ENCODE measurements at regions not wholly inside any gene's neighbourhood (a gene's known extent, or its start where the extent isn't known, plus 50 kb on each side); places are given as distances from the start of the nearest gene placed in this dataset.

GRCh38 chr5:82597437-82597836 is 319.3 kb upstream of the RPS23 start:
- Histone ChIP-seq H3K23ac (ENCODE audit: insufficient read length) (no peak overlapping the region), H3K18ac (ENCODE audit: extremely low read depth, low read length) (no peak overlapping the region), H3K79me1 (ENCODE audit: low read depth, low read length) (no peaks in the 10 kb centered on the region), H4K5ac (ENCODE audit: insufficient read length, low read depth, low read length) (no peak overlapping the region), H3K23me2 (ENCODE audit: low read depth, low read length) (no peaks in the 10 kb centered on the region), H2BK20ac (ENCODE audit: low read length) (no peak overlapping the region), H3K4me3 (ENCODE audit: extremely low read depth in 1 of 4, insufficient read depth in 2 of 4, low read depth in 3 of 4, low read length in 4 of 4) (no peak overlapping the region), H2BK15ac (ENCODE audit: low read length) (no peak overlapping the region), H3K4me2 (ENCODE audit: insufficient read depth in 1 of 2, low read depth in 2 of 2, low read length in 2 of 2) (no peak overlapping the region), H2AFZ (ENCODE audit: low read length) (no peak overlapping the region), H3K9me3 (ENCODE audit: insufficient read depth in 2 of 2, low read depth in 1 of 2, low read length in 1 of 2) (no peaks in the 10 kb centered on the region), H4K20me1 (replicated peaks in 1 of 2; ENCODE audit: control insufficient read depth in 1 of 2, insufficient read depth in 2 of 2, low read length in 2 of 2) (no peaks in the 10 kb centered on the region), H2BK12ac (ENCODE audit: low read depth, low read length) (no peak overlapping the region), H3K4ac (replicated peaks; ENCODE audit: insufficient read length, low read depth, low read length) (no peak overlapping the region), H3K36me3 (ENCODE audit: control insufficient read depth in 2 of 4, insufficient read depth in 4 of 4, low read length in 3 of 4) (no peaks in the 10 kb centered on the region), H4K8ac (ENCODE audit: extremely low read depth, insufficient read depth, low read length) (no peak overlapping the region), H3K9ac (replicated peaks in 1 of 4; ENCODE audit: extremely low read depth in 1 of 4, low read depth in 3 of 4, low read length in 3 of 4) (no peak overlapping the region), H2BK120ac (replicated peaks; ENCODE audit: low read depth, low read length) (no peak overlapping the region), H3K14ac (ENCODE audit: insufficient read length) (no peak overlapping the region), H3K27me3 (replicated peaks in 1 of 4; ENCODE audit: control insufficient read depth in 3 of 4, extremely low read depth in 1 of 4, insufficient read depth in 3 of 4, low read length in 3 of 4) (no peaks in the 10 kb centered on the region), H3K4me1 (replicated peaks in 1 of 4; ENCODE audit: control insufficient read depth in 3 of 4, insufficient read depth in 4 of 4, low read length in 3 of 4) (peaks cover 0 to 7% (median 3%) of the 10 kb centered on the region in 4 experiments; a peak in 6 of 7 replicates), H2AK5ac (ENCODE audit: low read depth, low read length) (no peak overlapping the region), H2BK5ac (ENCODE audit: low read depth, low read length) (no peak overlapping the region), H3K27ac (ENCODE audit: low read depth, low read length) (no peak overlapping the region), H4K91ac (replicated peaks; ENCODE audit: insufficient read length, low read length) (no peak overlapping the region), H3K79me2 (ENCODE audit: control insufficient read depth in 1 of 2, insufficient read depth in 2 of 2, low read length in 2 of 2) (no peaks in the 10 kb centered on the region), H3K56ac (replicated peaks; ENCODE audit: insufficient read length, low read depth, low read length) (no peak overlapping the region)
- POLR2A ChIA-PET (ENCODE audit: partially characterized antibody): no interaction called here
- DNase-seq (ENCODE audit: low read depth in 1 of 2, low spot score in 2 of 2) (no peak), FAIRE-seq (peak; percentile 85)
- CTCF ChIA-PET (ENCODE audit: partially characterized antibody): interaction anchor here (0.7 to 1.4 kb wide), 3 partner anchors 30 to 44 kb away, joined by 3 to 6 read pairs (median 5); no protein-coding TSS in a partner anchor
- TF ChIP-seq CTBP2 (IDR thresholded peaks at IDR 0.05; ENCODE audit: borderline replicate concordance, insufficient read depth, insufficient read length, low read length) (no peak), SIRT6 (IDR thresholded peaks at IDR 0.05; ENCODE audit: low read length) (no peak), POLR2AphosphoS5 (IDR thresholded peaks at IDR 0.05; ENCODE audit: low read depth, low read length) (no peak), YY1 (IDR thresholded peaks at IDR 0.05; ENCODE audit: low read depth, low read length) (0 out of 2 replicates have a peak, but pooled peaks have one; percentile 7), ATF2 (IDR thresholded peaks at IDR 0.05; ENCODE audit: low read length) (no peak), KDM1A (IDR thresholded peaks at IDR 0.05; ENCODE audit: borderline replicate concordance, low read length) (no peak)

Measured in H1 (cell line).